GM19025 (cell line): ENCODE measurements at regions not wholly inside any gene's neighbourhood (a gene's known extent, or its start where the extent isn't known, plus 50 kb on each side); places are given as distances from the start of the nearest gene placed in this dataset.
"Not testable (repeated sequence)": the region's sequence is repeated elsewhere in the genome, so short reads cannot be mapped to it uniquely, and the experiment has no call there.

ENCODE experiments used
- ATAC-seq: cut with Tn5 transposase; IDR thresholded peaks from one replicate; pipeline ENCODE4 v1.9.1; 2021; ENCODE audit warnings: mild to moderate bottlenecking, low read depth, moderate library complexity; ENCODE audit not compliant: unreplicated experiment

DNA sequence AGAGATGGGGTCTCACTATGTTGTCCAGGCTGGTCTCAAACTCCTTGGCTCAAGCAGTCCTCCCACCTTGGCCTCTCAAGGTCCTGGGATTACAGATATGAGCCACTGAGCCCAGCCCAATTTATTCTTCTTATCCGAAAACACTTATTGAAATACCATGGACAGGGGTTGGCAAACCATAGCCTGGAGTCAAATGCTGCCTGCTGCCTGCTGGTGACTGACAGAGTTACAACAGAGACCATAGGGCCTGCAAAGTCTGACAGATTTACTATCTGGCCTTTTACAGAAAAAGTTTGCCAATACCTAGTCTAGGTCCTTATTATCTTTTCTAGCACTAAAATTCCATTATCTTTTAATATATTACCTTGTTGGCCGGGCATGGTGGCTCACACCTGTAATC is 87.1 kb upstream of the ZNF281 start:
- no peak for ATAC-seq

DNA sequence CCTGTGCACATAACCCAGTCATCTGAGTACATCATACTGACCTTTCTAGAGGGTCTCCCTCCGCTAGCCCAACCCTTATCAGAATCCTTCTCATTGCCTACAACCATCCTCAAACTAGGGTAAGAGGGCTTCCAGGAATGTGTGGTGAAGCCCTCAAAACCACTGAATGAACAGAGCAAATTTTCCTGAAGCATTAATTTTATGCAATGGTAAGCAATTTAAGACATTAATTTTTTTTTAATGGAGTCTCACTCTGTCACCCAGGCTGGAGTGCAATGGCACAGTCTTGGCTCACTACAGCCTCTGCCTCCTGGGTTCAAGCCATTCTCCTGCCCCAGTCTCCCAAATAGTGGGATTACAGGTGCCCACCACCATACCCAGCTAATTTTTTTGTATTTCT is 86.1 kb upstream of the ZNF281 start:
- ATAC-seq: no peak

DNA sequence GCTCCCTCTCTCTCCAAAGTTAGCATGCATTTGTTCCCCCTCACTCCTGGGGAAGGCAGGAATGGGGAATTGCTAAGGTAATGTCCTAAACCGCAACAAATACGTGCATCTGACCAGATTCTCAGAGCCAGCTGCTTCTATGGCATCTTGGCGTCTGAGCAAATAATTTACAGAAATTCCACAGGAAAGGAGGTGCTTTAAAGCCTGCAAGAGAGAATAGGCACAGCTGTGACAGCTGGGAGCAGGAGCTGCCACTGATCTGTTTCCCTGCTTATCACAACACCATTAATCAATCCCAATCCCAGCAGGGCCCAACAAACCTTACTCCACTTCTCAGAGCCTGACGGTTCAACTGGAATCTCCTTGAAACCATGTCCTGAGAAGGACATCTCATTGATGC is 83.5 kb upstream of the ZNF281 start:
- no peak for ATAC-seq

DNA sequence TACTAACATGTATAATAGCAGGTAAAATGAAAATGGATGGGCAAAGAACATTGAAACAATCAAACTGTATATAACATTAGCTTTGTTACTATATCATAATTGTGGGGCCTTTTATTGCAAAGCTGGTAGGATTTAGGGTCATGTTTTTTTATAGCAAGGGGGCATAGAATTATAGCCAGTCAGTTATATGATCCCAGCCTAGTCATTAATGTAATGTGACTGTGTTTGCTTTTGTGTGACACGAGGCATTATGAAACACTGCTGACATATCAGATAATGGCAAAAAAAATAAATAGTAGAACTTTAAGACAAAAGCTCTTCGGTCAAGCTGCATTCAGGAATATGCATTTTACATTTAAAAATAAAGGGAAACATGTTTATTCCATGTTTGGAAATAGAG is 81.3 kb upstream of the ZNF281 start:
- ATAC-seq: no peak

DNA sequence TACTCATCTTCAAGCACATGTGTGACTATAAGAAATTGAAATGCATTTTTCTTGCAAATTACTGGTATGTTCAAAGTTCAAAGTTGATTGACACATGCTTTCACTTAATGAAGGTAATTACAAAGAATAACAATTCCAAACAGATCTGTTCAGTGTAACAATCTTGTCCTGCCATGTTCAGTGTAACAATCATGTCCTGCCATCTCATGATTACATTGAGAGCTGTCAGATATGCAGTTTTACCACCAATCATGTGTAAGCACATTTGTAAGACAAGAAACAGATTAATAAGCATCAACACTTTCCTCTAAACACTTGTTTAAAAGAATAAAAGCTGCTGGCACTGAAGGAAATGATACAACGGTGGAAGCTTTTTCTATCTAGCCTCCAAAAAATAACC is 80.3 kb upstream of the ZNF281 start:
- no peak for ATAC-seq

DNA sequence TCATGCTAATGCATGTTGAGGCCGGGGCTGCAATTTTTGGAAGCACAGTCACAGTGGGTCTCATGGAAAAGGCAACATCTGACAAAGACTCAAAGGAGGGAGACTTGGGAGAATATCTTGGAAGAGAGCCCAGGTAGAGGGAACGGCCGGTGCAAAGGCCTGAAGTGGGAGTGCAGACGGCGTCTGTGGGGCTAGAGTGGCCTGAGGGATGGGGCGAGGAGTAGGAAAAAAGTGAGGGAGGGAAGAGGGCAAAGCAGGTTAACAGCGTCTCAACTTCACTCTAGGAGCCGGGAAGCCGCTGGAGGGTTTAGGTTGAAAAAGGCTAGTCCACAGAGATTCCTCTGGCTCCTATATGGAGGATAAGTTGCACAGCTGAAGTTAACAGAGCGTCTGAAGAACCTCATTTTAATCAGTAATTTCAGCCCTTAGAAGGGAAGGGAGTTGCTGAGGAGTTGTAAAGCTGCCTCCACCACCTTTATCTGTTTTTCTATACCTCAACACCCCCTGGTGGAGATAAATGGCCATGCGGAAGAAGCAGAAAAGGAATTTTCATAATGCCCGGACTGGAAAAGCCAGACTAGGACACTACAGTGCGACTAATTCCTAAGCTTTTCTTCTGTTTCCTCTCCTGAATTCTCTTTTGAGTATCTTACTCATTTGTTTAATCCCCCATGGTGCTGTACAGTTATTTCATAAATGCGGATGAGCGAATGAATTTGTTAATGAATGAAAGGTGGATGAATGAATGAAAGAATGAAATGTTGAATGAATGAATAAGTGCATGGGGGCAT is 78.7 kb upstream of the ZNF281 start:
- ATAC-seq: peak; percentile 43

DNA sequence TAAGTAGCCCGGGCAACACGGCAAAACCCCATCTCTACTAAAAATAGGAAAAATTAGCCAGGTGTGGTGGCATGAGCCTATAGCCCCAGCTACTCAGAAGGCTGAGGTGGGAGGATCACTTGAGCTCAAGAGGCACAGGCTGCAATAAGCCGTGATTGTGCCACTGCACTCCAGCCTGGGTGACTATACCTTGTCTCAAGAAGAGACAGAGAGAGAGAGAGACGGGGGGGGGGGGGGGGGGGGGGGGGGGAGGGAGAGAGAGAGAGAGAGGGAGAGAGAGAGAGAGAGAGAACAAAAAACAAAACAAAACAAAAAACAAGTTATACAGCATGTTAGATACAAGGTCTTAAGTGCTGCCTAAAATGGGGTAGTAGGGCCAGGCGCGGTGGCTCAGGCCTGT is 77.8 kb upstream of the ZNF281 start:
- ATAC-seq: no peak

DNA sequence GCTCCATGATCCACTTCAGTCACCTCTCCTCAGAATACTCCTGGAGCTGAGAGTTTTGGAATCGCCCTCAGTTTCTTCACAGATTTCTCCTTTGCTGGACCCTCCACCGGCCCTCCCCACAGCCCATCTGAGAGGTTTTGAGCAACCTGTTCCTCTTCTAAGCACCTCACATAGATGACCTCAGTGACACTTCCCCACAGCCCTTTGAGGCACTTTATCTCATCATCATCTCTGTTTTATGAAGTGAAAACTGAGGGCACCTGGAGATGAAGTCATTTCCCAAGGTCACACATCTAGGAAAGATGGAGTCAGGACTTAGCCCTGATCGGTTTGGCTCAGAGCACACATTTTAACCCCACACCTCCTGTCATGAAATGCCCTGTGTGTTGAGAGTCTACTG is 76.8 kb upstream of the ZNF281 start:
- no peak for ATAC-seq

DNA sequence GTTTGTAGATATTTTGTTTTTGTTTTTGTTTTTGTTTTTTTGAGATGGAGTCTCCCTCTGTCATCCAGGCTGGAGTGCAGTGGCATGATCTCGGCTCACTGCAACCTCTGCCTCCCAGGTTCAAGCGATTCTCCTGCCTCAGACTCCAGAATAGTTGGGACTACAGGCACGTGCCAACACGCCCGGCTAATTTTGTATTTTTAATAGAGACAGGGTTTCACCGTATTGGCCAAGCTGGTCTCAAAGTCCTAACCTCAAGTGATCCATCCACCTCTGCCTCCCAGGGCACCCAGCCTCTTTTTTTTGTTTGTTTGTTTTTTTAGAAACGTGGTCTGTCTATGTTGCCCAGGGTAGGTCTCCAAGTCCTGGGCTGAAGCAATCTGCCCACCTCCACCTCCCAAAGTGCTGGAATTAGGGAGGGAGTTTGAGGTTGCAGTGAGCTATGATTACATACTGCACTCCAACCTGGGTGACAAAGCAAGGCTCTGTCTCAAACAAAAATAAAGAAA is 74.7 kb upstream of the ZNF281 start:
- not testable (repeated sequence) for ATAC-seq

DNA sequence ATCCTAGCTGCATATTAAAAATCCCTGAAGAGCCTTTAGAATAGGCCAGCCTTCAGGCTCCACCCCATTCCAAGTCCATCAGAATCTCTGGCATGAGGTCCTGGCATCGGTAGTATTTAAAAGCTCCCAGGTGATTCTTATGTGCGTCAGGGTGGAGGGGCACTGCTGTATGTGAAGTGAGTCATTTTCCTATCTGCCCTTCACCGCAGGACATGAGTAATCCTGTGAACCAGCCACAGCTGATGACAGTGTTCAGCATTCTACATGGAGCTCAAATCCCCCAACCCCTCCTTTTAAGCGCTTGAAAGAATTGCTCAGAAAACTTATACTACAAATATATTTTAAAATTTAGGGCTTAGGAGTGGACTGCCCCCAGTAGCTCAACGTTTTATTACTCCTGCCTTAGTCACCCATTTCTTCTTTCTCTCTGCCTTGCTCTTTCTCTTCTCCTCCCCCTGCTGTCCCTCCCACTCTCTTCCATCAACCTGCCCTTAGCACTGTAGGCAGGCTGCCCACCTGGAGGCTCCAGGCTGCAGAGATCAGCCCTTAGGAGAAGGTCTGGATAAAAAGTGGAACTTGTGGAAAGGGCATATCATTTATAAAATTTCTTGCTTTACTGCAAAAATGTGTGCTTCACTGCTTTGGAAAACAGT is 73.8 kb upstream of the ZNF281 start:
- peak; percentile 98 for ATAC-seq

DNA sequence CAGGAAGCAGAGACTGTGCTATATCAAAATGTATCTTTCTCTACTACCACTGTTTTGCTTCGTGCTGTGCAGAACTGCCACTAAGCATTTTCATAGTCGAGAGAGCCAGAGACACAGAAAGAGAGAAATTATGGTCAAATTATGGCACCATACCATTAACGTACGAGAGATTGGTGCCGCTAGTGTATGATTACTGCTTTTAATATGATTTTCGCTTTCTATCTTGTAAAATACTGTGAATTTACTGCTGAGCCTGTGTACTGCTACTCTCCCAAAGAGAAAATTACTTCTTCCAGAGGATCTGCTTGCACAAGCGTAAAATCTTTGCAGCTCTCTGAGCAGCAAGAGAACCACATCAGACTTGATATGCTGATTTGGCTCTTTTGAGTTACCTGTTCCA is 71.1 kb upstream of the ZNF281 start:
- no peak for ATAC-seq

DNA sequence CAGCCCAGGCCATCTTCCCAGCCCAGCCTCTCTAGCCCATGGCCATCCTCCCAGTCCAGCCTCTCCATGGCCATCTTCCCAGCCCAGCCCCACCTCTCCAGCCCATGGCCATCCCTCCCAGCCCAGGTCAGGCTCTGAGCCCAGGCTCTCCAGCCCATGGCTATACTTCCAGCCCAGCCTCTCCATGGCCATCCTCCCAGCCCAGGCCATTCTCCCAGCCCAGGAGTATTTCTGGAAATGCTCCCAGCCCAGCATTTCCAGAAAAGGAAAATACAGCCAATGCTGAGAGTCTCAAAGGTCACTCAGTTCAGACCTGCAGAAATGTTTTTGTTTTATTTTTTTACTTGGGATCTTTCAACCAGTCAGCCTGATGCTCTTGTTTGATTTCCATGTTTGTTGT is 70.0 kb upstream of the ZNF281 start:
- no peak for ATAC-seq

DNA sequence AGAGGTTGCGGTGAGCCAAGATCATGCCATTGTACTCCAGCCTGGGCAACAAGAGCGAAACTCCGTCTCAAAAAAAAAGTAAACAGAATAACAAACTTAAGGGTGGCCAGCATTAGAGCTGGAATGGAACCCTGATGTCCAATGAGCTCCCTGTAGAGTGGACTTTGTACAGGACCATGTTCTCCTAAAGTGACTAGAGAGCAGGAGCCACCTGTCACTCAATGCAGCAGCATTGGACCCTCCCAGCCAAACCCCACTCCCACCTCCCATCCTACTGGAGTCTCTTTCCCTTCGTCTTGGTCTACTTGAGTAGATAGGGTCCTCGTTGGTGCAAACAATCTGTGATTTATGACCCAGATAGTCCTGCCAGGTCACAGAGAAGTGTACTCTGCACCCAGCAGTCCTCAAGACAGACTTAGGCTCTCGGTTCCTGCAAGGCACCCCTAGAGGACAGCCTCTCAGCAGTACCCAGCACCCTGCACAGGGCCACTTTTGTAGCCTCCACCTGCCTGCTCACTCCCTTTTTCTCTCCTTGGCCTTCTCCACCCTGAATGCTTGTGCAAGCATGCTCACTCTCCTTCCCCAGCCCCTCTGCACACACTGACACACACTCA is 69.2 kb upstream of the ZNF281 start:
- no peak for ATAC-seq

DNA sequence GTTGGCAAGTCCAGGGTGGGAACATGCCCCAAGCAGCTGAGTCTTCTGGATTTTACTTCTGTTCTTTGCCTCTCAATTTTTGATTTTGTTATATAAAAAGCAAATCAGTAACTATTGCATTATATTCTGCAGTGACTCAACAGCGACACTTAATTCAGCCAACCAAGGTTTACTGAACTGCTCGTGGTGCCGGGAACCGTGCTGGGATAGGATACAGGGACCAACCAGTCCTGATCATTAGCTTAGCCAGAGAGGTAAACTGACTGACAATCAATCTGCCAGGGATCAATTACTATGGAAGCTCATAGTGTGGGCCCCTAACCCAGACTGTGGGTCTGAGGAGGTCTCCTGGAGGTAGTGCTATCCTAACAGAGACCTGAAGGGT is 68.4 kb upstream of the ZNF281 start:
- no peak for ATAC-seq

DNA sequence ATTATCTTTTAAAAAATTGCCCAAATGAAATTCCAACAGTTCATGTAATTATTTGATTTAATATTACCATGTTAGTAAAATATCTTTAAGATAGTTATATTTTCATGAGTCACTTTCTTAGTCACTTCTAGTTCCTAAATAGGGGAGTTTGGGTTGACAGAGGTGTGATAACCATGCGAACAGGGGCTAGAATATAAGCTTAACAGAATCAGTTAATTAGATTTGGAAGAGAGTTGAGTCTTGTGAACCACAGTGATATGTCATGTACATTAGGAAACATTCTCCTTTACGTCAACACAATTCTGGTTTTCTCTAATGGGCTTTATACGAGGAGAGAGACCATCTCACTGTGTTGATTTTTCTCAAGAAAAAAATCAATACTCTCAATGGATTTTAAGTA is 64.8 kb upstream of the ZNF281 start:
- ATAC-seq: no peak

DNA sequence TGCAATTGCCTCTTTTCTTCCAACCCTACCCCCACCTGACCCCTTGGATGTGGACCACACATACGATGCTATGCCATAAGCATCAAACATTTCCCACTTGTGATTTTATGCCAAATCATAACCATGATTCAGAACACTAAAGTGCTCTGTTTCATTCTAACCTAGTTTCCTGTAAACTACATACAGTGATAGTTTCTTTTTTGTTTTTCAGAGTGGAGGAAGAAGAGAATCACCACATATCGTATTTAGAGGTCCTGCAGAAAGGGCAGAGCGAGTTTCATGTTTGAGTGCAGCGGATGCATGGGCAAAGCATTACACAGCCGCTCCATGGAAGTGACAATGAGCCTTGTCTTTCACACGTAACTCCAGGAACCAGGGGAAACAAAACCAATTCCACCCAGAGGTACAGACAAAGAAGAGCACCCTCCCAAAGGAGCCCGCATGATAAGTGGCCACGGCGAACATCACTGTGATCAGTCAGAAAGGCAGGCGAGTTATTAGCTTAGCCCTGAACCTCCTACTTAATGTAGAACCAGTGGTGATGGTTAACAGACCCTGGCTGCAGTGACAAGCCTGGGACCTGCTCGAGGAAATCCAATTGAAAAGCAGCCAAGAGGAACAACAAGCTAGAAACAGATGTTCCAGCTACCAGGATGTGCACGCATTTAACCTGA is 64.0 kb upstream of the ZNF281 start:
- ATAC-seq: peak; percentile 71

DNA sequence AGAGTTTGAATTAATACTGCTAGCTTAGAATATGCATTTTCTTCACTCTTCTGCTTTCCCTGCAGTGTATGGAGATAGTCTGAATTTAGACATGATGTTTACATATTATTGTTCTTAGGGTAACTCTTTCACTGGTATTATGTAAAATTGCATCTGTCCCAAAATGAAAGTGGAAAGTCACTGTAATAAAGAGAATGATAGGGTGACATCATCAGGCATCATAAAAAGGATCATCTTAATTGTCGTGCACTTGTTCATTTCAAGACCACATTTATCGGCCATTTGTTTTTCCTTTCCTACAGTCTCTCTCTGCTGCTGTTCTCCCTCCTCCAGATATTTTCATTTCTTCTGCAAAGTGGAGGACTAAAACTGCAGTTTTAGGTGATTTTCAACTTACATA is 61.9 kb upstream of the ZNF281 start:
- no peak for ATAC-seq

DNA sequence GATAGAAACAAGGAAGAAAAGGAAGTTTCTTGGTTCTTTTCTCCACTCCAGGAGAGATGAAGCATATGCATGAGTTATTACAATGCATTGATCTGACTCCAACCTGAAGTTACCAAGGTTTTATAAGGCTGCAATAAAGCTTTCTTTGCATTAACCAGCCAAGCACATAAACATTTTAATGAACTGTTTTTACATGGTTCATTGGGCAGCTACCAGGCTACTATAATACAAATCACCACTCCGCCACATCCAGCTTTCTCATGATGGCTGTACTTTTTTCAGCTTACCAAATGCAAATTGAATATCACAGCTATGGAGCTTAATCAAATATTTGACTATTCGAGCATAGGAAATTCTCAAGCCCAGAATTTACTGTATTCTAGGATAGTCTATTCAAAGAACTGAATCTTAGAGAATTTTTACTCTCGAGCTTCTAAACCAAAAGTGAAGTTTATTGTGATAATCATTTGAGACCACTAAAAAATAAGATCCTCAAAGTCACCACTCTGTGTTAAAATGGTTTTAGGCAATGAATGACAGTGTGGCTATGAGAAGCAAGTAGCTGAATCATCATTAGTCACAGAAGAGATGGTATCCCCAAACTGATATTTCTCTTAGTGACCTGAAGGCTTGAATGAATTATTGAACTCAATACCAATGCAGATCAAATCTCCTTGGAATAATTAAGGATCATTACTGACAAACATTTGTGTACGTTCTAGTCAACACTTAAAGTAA is 58.6 kb upstream of the ZNF281 start:
- ATAC-seq: no peak

DNA sequence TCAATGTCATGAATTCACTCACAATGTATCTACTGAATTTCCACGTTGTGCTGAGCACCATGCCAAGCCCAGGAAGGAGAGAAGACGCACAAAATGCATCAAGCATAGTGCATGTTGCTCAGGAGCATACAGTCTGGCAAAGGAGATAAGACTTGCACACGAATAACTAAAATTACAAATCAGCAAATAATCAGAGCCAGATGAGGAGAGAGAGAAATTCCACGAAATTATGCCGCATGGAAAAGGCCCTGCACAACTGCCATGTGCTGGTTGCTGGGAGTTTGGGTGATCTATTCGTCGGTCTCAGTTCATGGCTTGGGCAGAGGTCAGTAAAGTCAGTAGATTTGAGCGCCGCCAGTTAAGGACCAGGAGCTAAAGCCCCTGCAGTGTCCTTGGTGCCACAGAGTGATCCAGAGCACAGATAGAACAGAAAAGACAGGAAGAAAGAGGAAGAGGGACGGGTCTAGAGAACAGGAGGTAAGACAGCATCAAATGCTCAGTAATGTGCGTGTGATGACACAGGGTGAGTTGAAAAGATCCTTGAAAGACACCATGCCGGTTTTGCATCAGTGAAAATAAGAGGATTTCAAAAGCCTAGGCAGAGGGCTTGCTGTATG is 55.1 kb upstream of the ZNF281 start:
- no peak for ATAC-seq
